RWPE2 (cell line): ENCODE measurements at regions not wholly inside any gene's neighbourhood (a gene's known extent, or its start where the extent isn't known, plus 50 kb on each side); places are given as distances from the start of the nearest gene placed in this dataset.

ENCODE experiments used
- ATAC-seq: fragments of 200-7000 bp; cut with Tn5 transposase; 3 replicates; pipeline ENCODE4 v1.9.1; 2021; ENCODE audit warnings: low read depth
- DNase-seq: peaks from one replicate; pipeline ENCODE4 v3.0.0-alpha.2; 2020; ENCODE audit warnings: low spot score
- H3K27ac ChIP-seq: fragments of 450-650 bp; 2 replicates; pipeline ENCODE4 v1.5.1; 2017; ENCODE audit warnings: mild to moderate bottlenecking; ENCODE audit not compliant: poor library complexity, severe bottlenecking
- H3K27me3 ChIP-seq: fragments of 250-450 bp; sonication (Bioruptor Pico); 2 replicates; pipeline ENCODE4 v1.5.1; 2021; ENCODE audit warnings: mild to moderate bottlenecking, moderate library complexity; ENCODE audit not compliant: insufficient read depth, poor library complexity, severe bottlenecking
- H3K36me3 ChIP-seq: fragments of 250-450 bp; sonication (Bioruptor Pico); 2 replicates; pipeline ENCODE4 v1.5.1; 2020; ENCODE audit warnings: low read depth, mild to moderate bottlenecking, moderate library complexity
- H3K4me1 ChIP-seq: fragments of 250-450 bp; sonication (Bioruptor Pico); 2 replicates; pipeline ENCODE4 v1.5.1; 2021; ENCODE audit warnings: mild to moderate bottlenecking, moderate library complexity; ENCODE audit not compliant: insufficient read depth, poor library complexity, severe bottlenecking
- H3K4me3 ChIP-seq: fragments of 250-450 bp; sonication (Bioruptor Pico); 2 replicates; pipeline ENCODE4 v1.5.1; 2021; ENCODE audit warnings: mild to moderate bottlenecking, moderate library complexity; ENCODE audit not compliant: severe bottlenecking
- H3K9me3 ChIP-seq: fragments of 250-450 bp; sonication (Bioruptor Pico); 2 replicates; pipeline ENCODE4 v1.5.1; 2021; ENCODE audit warnings: mild to moderate bottlenecking, moderate library complexity; ENCODE audit not compliant: severe bottlenecking
- TF ChIP-seq, protein P1 (sequence below): fragments of 450-650 bp; IDR thresholded peaks from one replicate; pipeline ENCODE4 v1.5.1; 2017; ENCODE audit warnings: mild to moderate bottlenecking, moderate library complexity; ENCODE audit not compliant: poor library complexity, severe bottlenecking

DNA sequence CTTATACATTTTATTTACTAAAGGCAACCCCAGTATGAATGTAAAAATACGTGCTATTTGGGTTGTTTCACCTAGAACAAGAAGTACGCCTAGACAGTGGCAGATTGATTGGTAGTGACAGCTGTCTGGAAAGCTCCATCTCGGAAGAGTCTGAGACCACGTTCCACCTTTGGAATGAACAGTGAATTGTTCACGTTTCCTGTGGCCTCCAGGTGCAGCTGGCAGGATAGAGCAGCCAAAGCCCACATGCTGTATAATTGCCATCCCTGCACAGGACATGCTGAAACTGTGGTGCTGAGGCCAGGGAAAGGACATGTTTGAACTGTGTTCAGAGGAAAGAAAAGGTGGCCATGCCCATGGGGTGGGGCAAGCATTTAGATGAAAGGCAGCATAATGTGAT is 218.7 kb upstream of the MTNR1B start:
- no peaks in the 10 kb centered on the region for H3K36me3 ChIP-seq
- no peaks in the 10 kb centered on the region for H3K27me3 ChIP-seq
- no peak overlapping the region for H3K27ac ChIP-seq
- no peak overlapping the region for H3K4me3 ChIP-seq
- DNase-seq, result no peak
- peak; percentile 40; the same call in 1 of the 3 replicates for ATAC-seq
- H3K4me1 ChIP-seq, result no peaks in the 10 kb centered on the region
- TF ChIP-seq, protein P1, sequence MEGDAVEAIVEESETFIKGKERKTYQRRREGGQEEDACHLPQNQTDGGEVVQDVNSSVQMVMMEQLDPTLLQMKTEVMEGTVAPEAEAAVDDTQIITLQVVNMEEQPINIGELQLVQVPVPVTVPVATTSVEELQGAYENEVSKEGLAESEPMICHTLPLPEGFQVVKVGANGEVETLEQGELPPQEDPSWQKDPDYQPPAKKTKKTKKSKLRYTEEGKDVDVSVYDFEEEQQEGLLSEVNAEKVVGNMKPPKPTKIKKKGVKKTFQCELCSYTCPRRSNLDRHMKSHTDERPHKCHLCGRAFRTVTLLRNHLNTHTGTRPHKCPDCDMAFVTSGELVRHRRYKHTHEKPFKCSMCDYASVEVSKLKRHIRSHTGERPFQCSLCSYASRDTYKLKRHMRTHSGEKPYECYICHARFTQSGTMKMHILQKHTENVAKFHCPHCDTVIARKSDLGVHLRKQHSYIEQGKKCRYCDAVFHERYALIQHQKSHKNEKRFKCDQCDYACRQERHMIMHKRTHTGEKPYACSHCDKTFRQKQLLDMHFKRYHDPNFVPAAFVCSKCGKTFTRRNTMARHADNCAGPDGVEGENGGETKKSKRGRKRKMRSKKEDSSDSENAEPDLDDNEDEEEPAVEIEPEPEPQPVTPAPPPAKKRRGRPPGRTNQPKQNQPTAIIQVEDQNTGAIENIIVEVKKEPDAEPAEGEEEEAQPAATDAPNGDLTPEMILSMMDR, result no peak
- H3K9me3 ChIP-seq, result no peaks in the 10 kb centered on the region

DNA sequence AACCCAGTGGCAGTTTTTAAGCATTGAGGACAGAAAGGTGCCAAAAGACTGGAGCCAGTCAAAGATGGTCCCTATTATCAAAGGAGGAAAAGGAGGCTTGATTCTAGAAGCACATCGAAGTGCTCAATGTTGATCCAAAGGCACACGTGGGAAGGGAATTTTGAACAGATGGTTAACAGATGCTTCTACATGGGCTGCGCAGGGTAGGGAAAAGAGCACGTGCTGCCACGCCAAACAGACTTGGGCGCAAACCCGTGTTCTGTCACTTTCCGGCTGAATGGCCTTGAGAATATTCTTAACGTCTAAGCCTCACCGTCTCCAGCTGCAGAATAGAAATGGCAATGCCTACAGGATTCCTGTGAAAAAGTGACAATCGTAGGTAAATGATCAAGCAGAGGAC is 217.9 kb upstream of the MTNR1B start:
- Histone ChIP-seq H3K4me3 (no peak overlapping the region), H3K9me3 (no peaks in the 10 kb centered on the region), H3K27me3 (no peaks in the 10 kb centered on the region), H3K27ac (no peak overlapping the region), H3K36me3 (no peaks in the 10 kb centered on the region), H3K4me1 (no peaks in the 10 kb centered on the region)
- ATAC-seq (no peak), DNase-seq (no peak)
- TF ChIP-seq, protein P1, result no peak

DNA sequence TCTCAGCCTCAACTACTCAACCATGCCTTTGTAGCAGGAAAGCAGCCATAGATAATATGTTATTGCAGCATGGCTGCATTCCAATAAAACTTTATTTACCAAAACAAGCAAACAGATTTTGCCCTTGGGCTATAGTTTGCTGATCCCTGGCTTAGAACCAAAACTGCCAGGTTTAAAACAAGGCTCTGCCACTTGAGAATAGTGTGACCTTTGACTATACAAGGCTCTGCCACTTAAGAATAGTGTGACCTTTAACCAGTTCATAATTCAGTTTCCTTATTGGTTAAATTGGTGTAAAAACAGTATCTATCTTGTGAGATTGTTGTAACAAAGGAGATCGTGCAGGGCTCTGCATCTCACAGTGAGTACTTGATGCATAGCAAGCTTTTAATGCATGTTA is 217.3 kb upstream of the MTNR1B start:
- H3K27ac ChIP-seq, result no peak overlapping the region
- DNase-seq, result no peak
- no peak for ATAC-seq
- TF ChIP-seq, protein P1, result no peak
- H3K4me1 ChIP-seq, result no peaks in the 10 kb centered on the region
- H3K4me3 ChIP-seq, result no peak overlapping the region
- no peaks in the 10 kb centered on the region for H3K9me3 ChIP-seq
- no peaks in the 10 kb centered on the region for H3K27me3 ChIP-seq
- no peaks in the 10 kb centered on the region for H3K36me3 ChIP-seq

DNA sequence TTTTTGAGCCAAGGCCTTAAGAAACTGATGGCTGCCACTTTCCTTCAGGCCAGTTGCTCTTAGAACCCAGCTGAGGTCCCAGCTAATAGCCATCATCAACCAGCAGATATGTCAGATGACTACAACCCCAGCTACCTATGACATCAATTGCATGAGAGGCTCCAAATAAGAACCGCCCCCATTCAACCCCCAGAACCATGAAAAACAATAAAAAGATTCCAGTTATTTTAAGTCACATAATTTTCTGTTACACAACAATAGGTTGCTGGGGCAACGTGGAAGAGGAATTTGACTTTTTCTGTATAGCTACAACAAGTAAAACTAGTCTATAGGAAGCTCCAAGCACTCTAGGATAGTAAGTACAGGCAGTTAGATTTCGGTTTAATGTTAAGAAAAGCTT is 216.3 kb upstream of the MTNR1B start:
- DNase-seq (no peak), ATAC-seq (no peak)
- H3K27me3 ChIP-seq, result no peaks in the 10 kb centered on the region
- TF ChIP-seq, protein P1, result no peak
- no peak overlapping the region for H3K4me3 ChIP-seq
- H3K36me3 ChIP-seq, result no peaks in the 10 kb centered on the region
- H3K9me3 ChIP-seq, result no peaks in the 10 kb centered on the region
- no peaks in the 10 kb centered on the region for H3K4me1 ChIP-seq
- H3K27ac ChIP-seq, result no peak overlapping the region

DNA sequence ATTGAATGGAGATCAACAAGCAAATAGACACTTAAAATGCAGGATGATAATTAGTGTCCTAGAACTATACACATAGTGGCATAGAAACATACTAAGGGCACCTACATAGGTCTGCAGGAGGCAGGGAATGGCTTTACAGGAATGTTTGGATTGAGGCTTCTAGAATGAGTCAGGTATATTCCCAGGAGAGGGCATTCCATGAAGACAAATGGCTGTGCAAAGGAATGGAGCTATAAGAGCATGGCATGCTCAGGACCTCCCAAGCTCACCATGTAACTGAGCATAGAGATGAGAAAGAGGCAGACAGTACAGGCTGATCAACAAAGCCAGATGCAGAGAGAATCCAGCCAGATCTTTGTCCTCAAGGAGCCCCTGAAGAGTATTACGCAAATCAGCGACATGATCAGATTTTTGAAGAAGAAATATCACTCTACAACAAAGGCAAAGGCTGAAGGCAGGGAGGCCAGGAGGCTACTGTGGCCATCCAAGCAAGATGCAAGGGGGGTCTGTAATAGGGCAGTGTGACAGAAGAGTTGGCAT is 211.1 kb upstream of the MTNR1B start:
- TF ChIP-seq, protein P1, result no peak

More for the DNA sequence above, 211.1 kb upstream of the MTNR1B start:
- Histone ChIP-seq H3K4me3 (no peak overlapping the region), H3K4me1 (no peaks in the 10 kb centered on the region), H3K9me3 (no peaks in the 10 kb centered on the region), H3K27me3 (no peaks in the 10 kb centered on the region), H3K27ac (no peak overlapping the region), H3K36me3 (no peaks in the 10 kb centered on the region)
- no peak for DNase-seq
- no peak for ATAC-seq
